Spleen (tissue), 11 donors: ENCODE measurements at regions not wholly inside any gene's neighbourhood (a gene's known extent, or its start where the extent isn't known, plus 50 kb on each side); places are given as distances from the start of the nearest gene placed in this dataset.

ENCODE experiments used
- DNase-seq: peaks from one replicate; pipeline ENCODE4 v3.0.0-alpha.2; 2020
- H3K27ac ChIP-seq, 8 donors: fragments of 200-600 bp; sonication (generic) in 7 of 8; 1 replicate in 4 of 8; 2 replicates in 4 of 8; pipeline versions ENCODE4 v1.5.0 to v1.8.0; 2016 to 2021; ENCODE audit warnings: inconsistent platforms in 4 of 8, mild to moderate bottlenecking in 4 of 8, moderate library complexity in 1 of 8
- H3K27me3 ChIP-seq, 7 donors: fragments of 200-600 bp; sonication (generic) in 6 of 7; replicated peaks in 1 of 7; 1 replicate in 4 of 7; 2 replicates in 3 of 7; pipeline versions ENCODE4 v1.5.0 to v1.8.0; 2016 to 2021; ENCODE audit warnings: inconsistent platforms in 3 of 7, mild to moderate bottlenecking in 1 of 7
- H3K36me3 ChIP-seq, 6 donors: fragments of 200-600 bp; sonication (generic) in 5 of 6; 1 replicate in 4 of 6; 2 replicates in 2 of 6; pipeline versions ENCODE4 v1.5.0 to v1.8.0; 2016 to 2021; ENCODE audit warnings: inconsistent platforms in 2 of 6
- H3K4me1 ChIP-seq, 6 donors: fragments of 200-600 bp; sonication (generic) in 5 of 6; 1 replicate in 3 of 6; 2 replicates in 3 of 6; pipeline versions ENCODE4 v1.5.0 to v1.8.0; 2016 to 2021; ENCODE audit warnings: inconsistent platforms in 3 of 6
- H3K4me3 ChIP-seq, 8 donors: fragments of 200-600 bp; sonication (generic) in 7 of 8; 1 replicate in 4 of 8; 2 replicates in 4 of 8; pipeline versions ENCODE4 v1.5.0 to v1.8.0; 2016 to 2021; ENCODE audit warnings: inconsistent platforms in 4 of 8, mild to moderate bottlenecking in 4 of 8, moderate library complexity in 2 of 8
- H3K9me3 ChIP-seq, 8 donors: fragments of 200-600 bp; sonication (generic) in 7 of 8; 1 replicate in 4 of 8; 2 replicates in 4 of 8; pipeline versions ENCODE4 v1.5.0 to v1.8.0; 2016 to 2021; ENCODE audit warnings: inconsistent platforms in 4 of 8
- CTCF ChIP-seq, 11 experiments: fragments of 200-600 bp in 7 of 11; fragments of 450-650 bp in 4 of 11; sonication (generic) in 4 of 11; IDR thresholded peaks in 8 of 11; conservative IDR thresholded peaks in 3 of 11; 1 replicate in 7 of 11; 2 replicates in 4 of 11; pipeline versions ENCODE4 v1.4.0 to v1.8.0; 2016 to 2021; ENCODE audit warnings: antibody characterized with exemption in 11 of 11, inconsistent platforms in 4 of 11, mild to moderate bottlenecking in 1 of 11
- POLR2A ChIP-seq, 3 donors: fragments of 450-650 bp; IDR thresholded peaks; one replicate each; pipeline ENCODE4 v1.5.1; 2017; ENCODE audit warnings: antibody characterized with exemption in 3 of 3, mild to moderate bottlenecking in 1 of 3
- POLR2AphosphoS5 ChIP-seq, 3 donors: sonication (generic); formaldehyde crosslinking; IDR thresholded peaks; one replicate each; pipeline ENCODE4 v1.5.1; 2017; ENCODE audit warnings: antibody characterized with exemption in 3 of 3
- WGBS, 5 donors: extraction: QIAGEN DNeasy Blood & Tissue Kit in 3 of 5; methylation state at CpG; one replicate each; pipeline versions ENCODE4 v1.1.5 to v1.1.7; 2013 to 2018; 5-methylcytosine and 5-hydroxymethylcytosine counted together
- intact Hi-C: fragments of 100-400 bp; cut with DNase I; formaldehyde crosslinking; loops from one replicate; pipeline ENCODE4 v1.15.0; 2023; ENCODE audit warnings: low total_unique reads
- donor health status: healthy with polysubstance abuse.
- donor health status: DM: no; HTN: no; CAD: no; lungs with moderate emphysema.
- donor health status: DM: no; HTN: no; CAD: no.
- donor health status: Bipolar disorder and iron deficiency.
- donor health status: healthy.
- donor health status: DM: no; HTN: no; CAD: no.
- donor health status: DM: yes; HTN: yes; CAD: no.

GRCh38 chr2:129908721-129909373, 70.6 kb upstream of the RAB6C start:
- no peak overlapping the region for H3K4me3 ChIP-seq
- peaks cover 0 to 47% (median 0%) of the 10 kb centered on the region in 7 donors for H3K27me3 ChIP-seq
- no peak overlapping the region for H3K27ac ChIP-seq
- intact Hi-C loops = no loop called here
- DNase-seq = no peak
- no peaks in the 10 kb centered on the region for H3K36me3 ChIP-seq
- no peak for TF ChIP-seq POLR2A (IDR thresholded peaks at IDR 0.05)
- no peak for TF ChIP-seq CTCF (IDR thresholded peaks at IDR 0.05 in 8 of 11, conservative IDR thresholded peaks at IDR 0.05 in 3 of 11)
- TF ChIP-seq POLR2AphosphoS5 (IDR thresholded peaks at IDR 0.05) = no peak
- H3K9me3 ChIP-seq = no peaks in the 10 kb centered on the region
- 81 to 90% (median 88%) methylated on average over 6 to 18 of the region's 18 CpGs for WGBS, 5 donors
- no peaks in the 10 kb centered on the region for H3K4me1 ChIP-seq

- intact Hi-C loops = no loop called here
- H3K4me1 ChIP-seq = no peaks in the 10 kb centered on the region
- H3K27ac ChIP-seq = no peak overlapping the region
- DNase-seq = no peak
- 78 to 86% (median 85%) methylated on average over 14 to 15 of the region's 15 CpGs for WGBS, 5 donors
- TF ChIP-seq CTCF (IDR thresholded peaks at IDR 0.05 in 8 of 11, conservative IDR thresholded peaks at IDR 0.05 in 3 of 11) (no peak), POLR2AphosphoS5 (IDR thresholded peaks at IDR 0.05) (no peak), POLR2A (IDR thresholded peaks at IDR 0.05) (no peak)
- no peaks in the 10 kb centered on the region for H3K36me3 ChIP-seq
- H3K27me3 ChIP-seq = peaks cover 0 to 47% (median 0%) of the 10 kb centered on the region in 7 donors
- no peak overlapping the region for H3K4me3 ChIP-seq
- H3K9me3 ChIP-seq = no peaks in the 10 kb centered on the region
These were observed 69.6 kb upstream of the RAB6C start for GRCh38 chr2:129909651-129910418.

- WGBS, 5 donors = 82 to 90% (median 86%) methylated on average over 5 to 10 of the region's 10 CpGs
- H3K4me1 ChIP-seq = no peaks in the 10 kb centered on the region
- intact Hi-C loops = no loop called here
- no peak overlapping the region for H3K4me3 ChIP-seq
- DNase-seq = no peak
- TF ChIP-seq POLR2AphosphoS5 (IDR thresholded peaks at IDR 0.05) = no peak
- TF ChIP-seq CTCF (IDR thresholded peaks at IDR 0.05 in 8 of 11, conservative IDR thresholded peaks at IDR 0.05 in 3 of 11) = no peak
- no peak for TF ChIP-seq POLR2A (IDR thresholded peaks at IDR 0.05)
- H3K36me3 ChIP-seq = no peaks in the 10 kb centered on the region
- no peak overlapping the region for H3K27ac ChIP-seq
- H3K9me3 ChIP-seq = no peaks in the 10 kb centered on the region
- H3K27me3 ChIP-seq = peaks cover 0 to 43% (median 0%) of the 10 kb centered on the region in 7 donors
These were observed 68.8 kb upstream of the RAB6C start for GRCh38 chr2:129910446-129911362.
